Mesenchymal stem cell (in vitro differentiated cells and primary cell): ENCODE measurements at regions not wholly inside any gene's neighbourhood (a gene's known extent, or its start where the extent isn't known, plus 50 kb on each side); places are given as distances from the start of the nearest gene placed in this dataset.

Source experiments
- DNase-seq: peaks from one replicate; pipeline ENCODE4 v3.0.0-alpha.2; 2013
- H2AFZ ChIP-seq: one replicate; pipeline ENCODE4 v1.6.1; 2013; ENCODE audit warnings: low read depth, mild to moderate bottlenecking, control low read depth, inconsistent platforms, low read length, moderate library complexity
- H2AK5ac ChIP-seq: 2 replicates; pipeline ENCODE4 v1.6.1; 2013; ENCODE audit warnings: low read length, moderate library complexity, mild to moderate bottlenecking, inconsistent platforms; ENCODE audit not compliant: severe bottlenecking
- H2BK120ac ChIP-seq: one replicate; pipeline ENCODE4 v1.6.1; 2013; ENCODE audit warnings: low read depth, mild to moderate bottlenecking, inconsistent platforms, low read length, moderate library complexity
- H2BK12ac ChIP-seq, 2 experiments: one replicate each; pipeline ENCODE4 v1.6.1; 2013; ENCODE audit warnings: inconsistent platforms in 2 of 2, low read length in 2 of 2, mild to moderate bottlenecking in 2 of 2, moderate library complexity in 2 of 2, control low read depth in 1 of 2
- H2BK15ac ChIP-seq: one replicate; pipeline ENCODE4 v1.6.1; 2013; ENCODE audit warnings: mild to moderate bottlenecking, low read depth, inconsistent platforms; ENCODE audit not compliant: poor library complexity, severe bottlenecking
- H2BK5ac ChIP-seq: 2 replicates; pipeline ENCODE4 v1.6.1; 2013; ENCODE audit warnings: low read depth, mild to moderate bottlenecking, low read length, control low read depth, inconsistent platforms; ENCODE audit not compliant: poor library complexity, severe bottlenecking
- H3K14ac ChIP-seq, 2 experiments: one replicate each; pipeline ENCODE4 v1.6.1; 2013; ENCODE audit warnings: inconsistent platforms in 2 of 2, low read length in 2 of 2, control low read depth in 1 of 2, mild to moderate bottlenecking in 1 of 2, moderate library complexity in 1 of 2
- H3K18ac ChIP-seq, 2 experiments: one replicate each; pipeline ENCODE4 v1.6.1; 2013; ENCODE audit warnings: inconsistent platforms in 2 of 2, low read length in 2 of 2, control low read depth in 1 of 2, low read depth in 1 of 2, mild to moderate bottlenecking in 1 of 2
- H3K23ac ChIP-seq, 2 experiments: one replicate each; pipeline ENCODE4 v1.6.1; 2013; ENCODE audit warnings: inconsistent platforms in 2 of 2, low read length in 2 of 2, mild to moderate bottlenecking in 2 of 2, moderate library complexity in 2 of 2, control low read depth in 1 of 2
- H3K27ac ChIP-seq: 2 replicates; pipeline ENCODE4 v1.5.1; 2013; ENCODE audit warnings: mild to moderate bottlenecking, moderate library complexity, low read length, control low read depth, inconsistent platforms; ENCODE audit not compliant: poor library complexity, severe bottlenecking
- H3K27me3 ChIP-seq, 2 experiments: 2 replicates each; pipeline versions ENCODE4 v1.6.1 to v1.7.0; 2013; ENCODE audit warnings: low read length in 2 of 2, mild to moderate bottlenecking in 2 of 2, moderate library complexity in 2 of 2, control low read depth in 1 of 2, inconsistent platforms in 1 of 2; ENCODE audit not compliant: control insufficient read depth in 1 of 2, insufficient read depth in 1 of 2
- H3K36me3 ChIP-seq, 2 experiments: 2 replicates each; pipeline versions ENCODE4 v1.6.1 to v1.7.0; 2013; ENCODE audit warnings: low read length in 2 of 2, control low read depth in 1 of 2, inconsistent platforms in 1 of 2, low read depth in 1 of 2, mild to moderate bottlenecking in 1 of 2; ENCODE audit not compliant: insufficient read depth in 2 of 2, control insufficient read depth in 1 of 2
- H3K4ac ChIP-seq, 2 experiments: one replicate each; pipeline ENCODE4 v1.6.1; 2013; ENCODE audit warnings: inconsistent platforms in 2 of 2, low read length in 2 of 2, mild to moderate bottlenecking in 2 of 2, moderate library complexity in 2 of 2, control low read depth in 1 of 2, low read depth in 1 of 2
- H3K4me1 ChIP-seq: 2 replicates; pipeline ENCODE4 v1.6.1; 2013; ENCODE audit warnings: low read depth, low read length, control low read depth; ENCODE audit not compliant: control insufficient read depth, insufficient read depth
- H3K4me2 ChIP-seq: 2 replicates; pipeline ENCODE4 v1.6.1; 2013; ENCODE audit warnings: low read length, mild to moderate bottlenecking, inconsistent platforms; ENCODE audit not compliant: poor library complexity, severe bottlenecking
- H3K4me3 ChIP-seq, 2 experiments: 2 replicates each; pipeline versions ENCODE4 v1.5.1 to v1.7.0; 2013; ENCODE audit warnings: low read length in 2 of 2, mild to moderate bottlenecking in 2 of 2, control low read depth in 1 of 2, low read depth in 1 of 2; ENCODE audit not compliant: insufficient read depth in 1 of 2
- H3K79me1 ChIP-seq: replicated peaks from 2 replicates; pipeline ENCODE4 v1.6.1; 2013; ENCODE audit warnings: mild to moderate bottlenecking, control low read depth, low read length, inconsistent platforms; ENCODE audit not compliant: poor library complexity, severe bottlenecking
- H3K9ac ChIP-seq: 2 replicates; pipeline ENCODE4 v1.7.0; 2013; ENCODE audit warnings: mild to moderate bottlenecking, low read length, moderate library complexity
- H3K9me3 ChIP-seq: 2 replicates; pipeline ENCODE4 v1.7.0; 2013; ENCODE audit warnings: mild to moderate bottlenecking, low read length; ENCODE audit not compliant: control insufficient read depth
- H4K8ac ChIP-seq: one replicate; pipeline ENCODE4 v1.6.1; 2013; ENCODE audit warnings: inconsistent platforms, mild to moderate bottlenecking, low read length, moderate library complexity
- H4K91ac ChIP-seq: one replicate; pipeline ENCODE4 v1.6.1; 2013; ENCODE audit warnings: mild to moderate bottlenecking, low read length, inconsistent platforms
- WGBS: methylation state at CpG from one replicate; pipeline ENCODE4 v1.1.7; 2013; ENCODE audit warnings: mixed read lengths; 5-methylcytosine and 5-hydroxymethylcytosine counted together

GRCh38 chr10:110394898-110395297, 90.2 kb upstream of the SMNDC1 start:
- Histone ChIP-seq H3K9ac (no peak overlapping the region), H2BK12ac (no peak overlapping the region), H3K79me1 (no peaks in the 10 kb centered on the region), H2AK5ac (no peak overlapping the region), H3K4me3 (no peak overlapping the region), H3K18ac (no peak overlapping the region), H2BK5ac (no peak overlapping the region), H3K4ac (no peak overlapping the region), H3K9me3 (no peaks in the 10 kb centered on the region), H2AFZ (no peak overlapping the region), H3K36me3 (no peaks in the 10 kb centered on the region), H3K4me1 (peaks cover 22% of the 10 kb centered on the region), H3K27me3 (no peaks in the 10 kb centered on the region), H2BK15ac (peak overlapping the region; percentile 23), H3K14ac (no peak overlapping the region), H3K4me2 (no peak overlapping the region), H2BK120ac (no peak overlapping the region), H3K27ac (no peak overlapping the region), H4K8ac (no peak overlapping the region), H3K23ac (no peak overlapping the region), H4K91ac (no peak overlapping the region)
- whole genome bisulfite sequencing = 98% methylated on average over 6 of the region's 6 CpGs
- DNase-seq = no peak

GRCh38 chr10:110395350-110396283, 90.9 kb upstream of the SMNDC1 start:
- Histone ChIP-seq H3K27me3 (no peaks in the 10 kb centered on the region), H3K36me3 (no peaks in the 10 kb centered on the region), H4K91ac (peak overlapping the region; percentile 90), H2AK5ac (peak overlapping the region; percentile 69), H3K14ac (no peak overlapping the region), H2AFZ (no peak overlapping the region), H3K4me2 (no peak overlapping the region), H2BK5ac (no peak overlapping the region), H3K9ac (peak overlapping the region; percentile 23), H2BK120ac (peak overlapping the region; percentile 24), H3K23ac (no peak overlapping the region), H3K4ac (peak overlapping the region in 1 of 2 experiments; percentile 43), H3K79me1 (no peaks in the 10 kb centered on the region), H3K4me3 (no peak overlapping the region), H3K9me3 (no peaks in the 10 kb centered on the region), H3K4me1 (peaks cover 26% of the 10 kb centered on the region), H4K8ac (peak overlapping the region; percentile 31), H3K18ac (peak overlapping the region in 1 of 2 experiments; percentile 55), H2BK12ac (peak overlapping the region; percentile 18 to 84), H3K27ac (no peak overlapping the region), H2BK15ac (peak overlapping the region; percentile 26)
- DNase-seq = peak; percentile 96
- WGBS = 67% methylated on average over 11 of the region's 11 CpGs

GRCh38 chr10:110396284-110396651, 91.5 kb upstream of the SMNDC1 start:
- WGBS = 100% methylated on average over 1 of the region's 1 CpG
- Histone ChIP-seq H2BK15ac (peak overlapping the region; percentile 26), H2AFZ (no peak overlapping the region), H3K23ac (no peak overlapping the region), H2BK12ac (peak overlapping the region; percentile 18 to 64), H3K36me3 (no peaks in the 10 kb centered on the region), H3K9me3 (no peaks in the 10 kb centered on the region), H3K4me3 (no peak overlapping the region), H3K27me3 (no peaks in the 10 kb centered on the region), H3K4ac (peak overlapping the region in 1 of 2 experiments; percentile 21), H3K79me1 (no peaks in the 10 kb centered on the region), H2AK5ac (peak overlapping the region; percentile 43), H3K14ac (no peak overlapping the region), H3K4me2 (no peak overlapping the region), H2BK120ac (peak overlapping the region; percentile 24), H3K4me1 (peaks cover 28% of the 10 kb centered on the region), H3K27ac (no peak overlapping the region), H2BK5ac (no peak overlapping the region), H4K8ac (no peak overlapping the region), H3K18ac (no peak overlapping the region), H4K91ac (no peak overlapping the region), H3K9ac (no peak overlapping the region)
- no peak for DNase-seq

GRCh38 chr10:110397856-110398255, 93.1 kb upstream of the SMNDC1 start:
- H3K14ac ChIP-seq = no peak overlapping the region
- H3K23ac ChIP-seq = no peak overlapping the region
- peak overlapping the region; percentile 60 to 98 for H2BK12ac ChIP-seq
- no peak overlapping the region for H2BK15ac ChIP-seq
- no peaks in the 10 kb centered on the region for H3K79me1 ChIP-seq
- H3K9me3 ChIP-seq = no peaks in the 10 kb centered on the region
- H3K27ac ChIP-seq = peak overlapping the region; percentile 52
- no peaks in the 10 kb centered on the region for H3K36me3 ChIP-seq
- H3K4me1 ChIP-seq = peaks cover 25% of the 10 kb centered on the region
- no peak overlapping the region for H2AFZ ChIP-seq
- WGBS = 86% methylated on average over 2 of the region's 3 CpGs
- H3K4ac ChIP-seq = peak overlapping the region in 1 of 2 experiments; percentile 77
- no peak overlapping the region for H4K91ac ChIP-seq
- no peaks in the 10 kb centered on the region for H3K27me3 ChIP-seq
- H2BK5ac ChIP-seq = no peak overlapping the region
- peak overlapping the region in 1 of 2 experiments; percentile 23 for H3K4me3 ChIP-seq
- H2AK5ac ChIP-seq = peak overlapping the region; percentile 95
- H3K4me2 ChIP-seq = no peak overlapping the region
- H4K8ac ChIP-seq = no peak overlapping the region
- no peak for DNase-seq
- H3K9ac ChIP-seq = peak overlapping the region; percentile 87
- peak overlapping the region; percentile 50 for H2BK120ac ChIP-seq
- peak overlapping the region; percentile 68 to 87 for H3K18ac ChIP-seq
